ENCODE measurements at regions not wholly inside any gene's neighbourhood (a gene's known extent, or its start where the extent isn't known, plus 50 kb on each side); places are given as distances from the start of the nearest gene placed in this dataset.
"Not testable (repeated sequence)": the region's sequence is repeated elsewhere in the genome, so short reads cannot be mapped to it uniquely, and the experiment has no call there.

DNA sequence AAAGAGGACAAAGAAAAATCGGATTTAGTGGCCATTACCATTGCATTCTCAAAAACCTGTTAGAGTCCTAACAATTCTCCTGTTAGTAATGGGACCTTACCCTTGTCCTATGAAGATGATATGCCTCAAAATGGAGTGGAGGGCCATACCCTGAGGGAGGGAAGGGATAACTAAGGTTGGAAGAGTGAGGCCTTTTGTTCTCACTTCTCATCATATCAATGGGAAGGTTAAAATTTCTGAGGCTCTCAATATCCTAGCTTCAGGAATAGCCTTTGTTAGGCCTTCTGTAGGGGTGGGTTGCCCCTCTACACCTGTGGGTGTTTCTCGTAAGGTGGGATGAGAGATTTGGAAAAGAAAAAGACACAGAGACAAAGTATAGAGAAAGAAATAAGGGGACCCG lies 109.4 kb upstream of the SGIP1 start:
- DNase-seq: not testable (repeated sequence)

DNA sequence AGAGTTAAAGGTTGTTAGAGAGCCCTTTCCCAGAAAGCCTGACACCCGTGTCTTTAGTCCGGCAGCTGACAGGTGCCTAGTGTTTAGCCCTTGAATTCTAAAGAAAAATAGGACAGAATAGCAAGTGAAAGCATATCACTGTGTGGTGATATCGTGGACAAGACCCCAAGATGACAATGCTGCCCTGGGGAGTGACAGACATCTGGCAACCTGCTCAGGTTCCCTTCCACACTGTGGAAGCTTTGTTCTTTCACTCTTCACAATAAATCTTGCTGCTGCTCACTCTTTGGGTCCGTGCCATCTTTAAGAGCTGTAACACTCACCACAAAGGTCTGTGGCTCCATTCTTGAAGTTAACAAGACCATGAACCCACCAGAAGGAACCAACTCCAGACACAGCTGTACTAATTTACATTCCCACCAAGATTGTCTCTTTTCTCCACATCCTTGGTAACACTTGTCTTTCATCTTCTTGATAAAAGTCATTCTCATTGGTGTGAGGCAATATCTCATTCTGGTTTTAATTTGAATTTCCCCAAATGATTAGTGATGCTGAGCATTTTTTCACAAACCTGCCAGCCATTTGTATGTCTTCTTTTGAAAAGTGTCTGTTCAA lies 107.6 kb upstream of the SGIP1 start:
- no peak for DNase-seq

DNA sequence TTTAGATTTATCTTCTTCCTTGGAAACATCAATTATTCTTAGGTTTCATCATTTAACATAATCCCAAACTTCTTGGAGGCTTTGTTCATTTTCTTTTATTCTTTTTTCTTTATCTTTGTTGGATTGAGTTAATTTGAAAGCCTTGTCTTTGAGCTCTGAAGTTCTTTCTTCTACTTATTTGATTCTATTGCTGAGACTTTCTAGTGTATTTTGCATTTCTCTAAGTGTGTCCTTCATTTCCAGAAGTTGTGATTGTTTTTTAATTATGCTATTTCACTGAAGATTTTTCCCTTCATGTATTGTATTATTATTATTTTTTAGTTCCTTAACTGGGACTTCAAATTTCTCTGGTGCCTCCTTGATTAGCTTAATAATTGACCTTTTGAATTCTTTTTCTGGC lies 103.1 kb upstream of the SGIP1 start:
- not testable (repeated sequence) for DNase-seq

- DNase-seq: no peak
Observed at GRCh38 chr1:66431999-66432398, 102.0 kb upstream of the SGIP1 start.

- no peak for DNase-seq
Observed at GRCh38 chr1:66433611-66434010, 100.3 kb upstream of the SGIP1 start.

DNA sequence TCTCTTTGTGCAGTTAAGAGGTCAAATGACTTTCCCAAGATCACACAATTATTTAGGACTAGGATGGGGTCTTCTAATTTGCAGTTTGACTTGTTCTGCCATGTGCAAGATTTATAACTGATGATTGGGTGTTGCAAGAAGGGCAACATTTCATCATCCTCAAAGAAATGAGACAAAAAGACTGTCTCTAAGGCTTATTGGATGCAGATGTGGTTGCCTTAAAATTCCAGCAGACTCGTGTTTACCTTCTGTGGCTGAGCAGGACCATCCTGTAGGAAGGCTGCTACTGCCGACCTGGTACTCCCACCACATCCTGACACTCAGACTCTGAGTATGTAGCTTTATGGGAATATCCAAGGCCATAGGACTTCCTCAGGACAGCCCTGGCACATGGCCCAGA lies 99.9 kb upstream of the SGIP1 start:
- no peak for DNase-seq

GRCh38 chr1:66435541-66435940 lies 98.4 kb upstream of the SGIP1 start:
- no peak for DNase-seq

GRCh38 chr1:66436378-66437135 lies 97.4 kb upstream of the SGIP1 start:
- DNase-seq: no peak

DNA sequence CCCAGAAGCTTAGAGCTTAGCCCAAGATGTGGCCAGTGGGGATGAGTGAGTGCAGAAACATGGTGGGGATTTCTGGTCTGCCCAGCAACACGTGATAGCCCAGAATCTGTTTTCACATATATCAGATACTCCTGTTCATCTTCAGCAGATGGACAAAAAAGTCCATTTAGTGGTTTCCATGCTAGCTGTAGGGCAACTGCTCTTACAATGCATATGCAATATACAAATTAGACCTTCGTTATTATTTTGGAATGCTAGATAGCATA lies 96.9 kb upstream of the SGIP1 start:
- no peak for DNase-seq

DNA sequence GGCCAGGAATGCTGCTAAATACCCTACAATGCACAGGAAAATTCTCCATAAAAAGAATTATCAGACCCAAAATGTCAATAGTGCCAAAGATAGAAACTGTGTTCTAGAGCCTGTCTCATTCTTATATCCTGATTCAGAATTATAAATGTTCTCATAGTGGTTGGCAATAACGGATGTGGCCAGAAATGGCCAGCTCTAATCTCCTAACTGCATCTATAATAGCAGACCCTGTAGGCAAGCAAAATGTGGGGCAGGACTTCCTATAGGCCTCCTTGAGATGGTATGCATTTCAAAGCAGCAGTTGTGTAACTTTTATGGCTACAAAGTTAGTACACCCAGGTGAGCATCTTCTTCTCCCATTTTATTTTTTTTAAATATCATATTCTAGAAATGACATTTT lies 95.9 kb upstream of the SGIP1 start:
- no peak for DNase-seq

- no peak for DNase-seq
Observed at GRCh38 chr1:66438501-66438900, 95.5 kb upstream of the SGIP1 start.

- DNase-seq: no peak
Observed at GRCh38 chr1:66439031-66439740, 94.8 kb upstream of the SGIP1 start.

DNA sequence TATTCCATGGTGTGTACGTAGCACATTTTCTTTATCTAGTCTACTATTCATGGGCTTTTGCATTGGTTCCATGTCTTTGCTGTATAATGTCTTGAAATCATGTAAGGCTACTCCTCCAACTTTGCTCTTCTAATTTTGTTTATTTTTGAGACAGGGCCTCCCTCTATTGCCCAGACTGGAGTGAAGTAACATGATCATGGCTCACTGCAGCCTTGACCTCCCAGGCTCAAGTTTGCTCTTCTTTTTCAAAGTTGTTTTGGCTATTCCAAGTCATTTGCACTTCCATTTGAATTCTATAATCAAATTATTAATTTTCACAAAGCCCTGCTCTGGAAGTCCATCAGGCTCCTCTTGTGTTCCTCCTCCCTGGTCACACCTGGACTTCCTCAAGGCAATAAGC lies 90.2 kb upstream of the SGIP1 start:
- no peak for DNase-seq

GRCh38 chr1:66444438-66445265 lies 89.3 kb upstream of the SGIP1 start:
- DNase-seq: no peak

DNA sequence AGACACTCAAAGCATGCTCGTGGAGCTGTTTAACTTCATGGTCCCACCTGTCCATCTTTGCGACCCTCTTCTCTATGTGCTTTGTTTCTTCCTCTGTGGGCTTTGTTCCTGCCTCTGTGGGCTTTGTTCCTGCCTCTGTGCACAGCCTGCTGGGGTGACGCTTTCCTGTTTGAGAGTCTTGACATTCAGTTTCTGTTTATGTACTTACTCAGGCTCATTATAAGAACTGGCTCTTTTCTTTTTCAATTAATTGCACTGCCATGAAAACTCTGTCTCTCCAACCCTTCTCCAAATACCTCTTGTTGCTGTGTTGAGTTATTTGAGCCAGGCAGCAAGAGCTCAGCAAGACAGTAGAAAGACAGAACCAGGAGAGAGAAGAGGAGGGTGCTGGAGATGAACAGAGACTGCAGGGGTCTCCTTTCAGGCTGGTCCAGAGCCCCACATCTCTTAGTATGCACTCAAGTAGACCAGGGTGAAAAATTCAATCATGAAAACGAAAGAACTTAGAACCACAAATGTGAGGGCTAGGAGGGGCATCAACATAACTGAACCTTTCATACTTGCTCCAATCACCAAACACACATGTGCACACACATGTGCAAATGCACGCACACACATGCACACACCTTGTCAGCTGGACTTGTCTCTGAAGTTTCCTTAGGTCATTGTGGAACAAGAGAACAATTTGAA lies 88.3 kb upstream of the SGIP1 start:
- no peak for DNase-seq

DNA sequence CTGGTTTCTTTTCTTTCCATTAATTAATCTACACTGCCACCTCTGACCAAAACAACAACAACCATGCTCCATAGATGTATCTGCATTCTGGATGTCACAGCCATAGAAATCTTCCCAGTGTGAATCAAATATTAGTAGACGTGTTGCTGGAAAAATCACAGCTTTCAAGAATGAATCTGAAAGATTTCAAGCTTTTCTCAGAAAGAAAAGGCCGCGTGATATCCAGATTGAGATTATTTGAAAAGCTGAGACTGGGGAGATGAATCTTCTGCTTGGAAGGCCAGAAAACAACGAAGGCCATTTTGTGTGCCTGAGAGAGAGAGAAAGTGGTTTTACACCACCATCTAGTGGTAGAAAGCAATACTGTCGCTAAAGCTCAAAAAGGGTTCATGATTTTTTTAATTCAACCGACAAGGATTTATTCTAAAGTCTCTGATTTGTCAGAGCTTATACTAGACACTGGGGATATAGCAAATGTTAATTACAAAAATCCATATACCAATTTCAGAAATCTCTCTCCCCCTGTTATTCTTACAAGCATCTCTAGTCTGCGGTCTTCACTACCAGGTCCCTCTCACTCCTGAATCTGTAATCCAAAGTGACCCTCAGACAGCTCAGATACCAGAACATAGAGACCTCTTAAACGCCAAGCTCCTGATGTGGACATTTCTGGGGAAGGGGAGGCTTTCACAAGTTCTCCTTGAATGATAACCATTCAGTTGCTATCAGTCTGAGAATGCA lies 87.5 kb upstream of the SGIP1 start:
- DNase-seq: peak; percentile 42 to 54

DNA sequence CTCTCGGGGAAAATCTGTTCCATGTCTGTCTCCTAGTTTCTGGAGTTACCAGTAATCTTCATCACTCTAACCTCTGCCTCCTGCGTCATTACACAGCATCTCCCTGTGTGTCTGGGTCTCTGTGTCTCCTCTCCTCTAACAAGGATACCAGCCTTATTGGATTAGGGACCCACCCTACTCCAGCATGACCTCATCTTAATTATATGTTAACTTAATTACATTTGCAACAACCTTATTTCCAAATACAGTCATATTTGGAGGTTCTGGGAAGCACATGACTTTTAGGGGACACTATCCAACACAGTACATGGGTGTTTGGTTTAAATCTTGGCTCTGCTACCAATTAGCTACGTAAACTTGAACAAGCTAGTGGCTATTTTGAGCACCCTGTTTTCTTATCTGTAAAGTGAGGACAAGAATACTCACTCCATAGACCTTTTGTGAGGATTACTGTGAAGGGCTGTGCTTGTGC lies 83.9 kb upstream of the SGIP1 start:
- DNase-seq: no peak

GRCh38 chr1:66450847-66451246 lies 83.1 kb upstream of the SGIP1 start:
- DNase-seq: no peak

GRCh38 chr1:66452162-66452561 lies 81.8 kb upstream of the SGIP1 start:
- DNase-seq: no peak

GRCh38 chr1:66452982-66453381 lies 81.0 kb upstream of the SGIP1 start:
- no peak for DNase-seq

DNA sequence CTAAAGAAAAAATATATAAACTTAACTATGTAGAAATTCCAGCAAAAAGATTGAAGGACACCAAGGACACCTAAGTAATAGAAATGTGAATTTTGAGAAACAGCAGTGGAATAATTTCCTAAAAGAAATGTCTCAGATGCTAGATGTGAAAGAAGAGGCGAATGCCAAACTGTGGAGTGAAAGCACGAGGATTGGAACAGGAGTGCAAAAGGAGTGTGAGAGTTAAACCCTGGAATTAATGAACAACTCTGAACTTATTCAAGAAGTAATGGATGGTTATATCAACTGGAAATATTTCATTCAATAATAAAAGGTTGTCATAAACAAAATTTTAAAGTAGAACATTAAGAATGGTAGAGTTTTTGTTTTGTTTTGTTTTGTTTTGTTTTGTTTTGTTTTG lies 78.5 kb upstream of the SGIP1 start:
- no peak for DNase-seq

DNA sequence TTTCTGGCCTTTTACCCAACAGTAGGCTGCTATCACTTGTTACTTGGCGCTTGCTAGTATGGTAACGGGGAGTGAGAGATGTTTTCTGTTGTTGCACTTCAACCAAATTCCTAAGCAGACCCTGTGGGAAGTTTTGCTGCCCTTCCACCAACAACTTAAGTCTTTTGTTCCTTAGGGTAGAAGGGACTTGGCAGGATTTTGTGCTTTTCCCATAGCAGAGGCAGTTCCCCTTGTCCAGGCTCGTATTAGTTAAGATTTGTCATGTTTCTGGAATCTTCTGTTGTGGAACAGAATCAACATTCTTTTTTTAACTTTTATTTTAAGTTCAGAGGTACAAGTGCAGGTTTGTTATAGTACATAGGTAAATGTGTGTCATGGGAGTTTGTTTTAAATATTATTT lies 73.2 kb upstream of the SGIP1 start:
- DNase-seq: no peak

All from NCI-H1930 (cell line).